Panc1 (cell line): ENCODE measurements at regions not wholly inside any gene's neighbourhood (a gene's known extent, or its start where the extent isn't known, plus 50 kb on each side); places are given as distances from the start of the nearest gene placed in this dataset.

ENCODE experiments used
- ATAC-seq: fragments of 200-7000 bp; cut with Tn5 transposase; 2 replicates; pipeline ENCODE4 v1.9.1; 2020; ENCODE audit warnings: mild to moderate bottlenecking, moderate library complexity
- BruUV-seq: library from RNA; stranded (reverse); fragments of 400-500 nt; replicated peaks from 2 replicates; lab custom pipeline; 2021; lab: Mats Ljungman, UMichigan
- CTCF ChIA-PET: fragments of 300-600 bp; sonication (Branson Sonifier 250); formaldehyde crosslinking; loops from one replicate; lab custom pipeline; 2022; ENCODE audit warnings: antibody characterized with exemption; lab: Charles Lee
- POLR2A ChIA-PET: fragments of 300-600 bp; sonication (Branson Sonifier 250); formaldehyde crosslinking; loops from one replicate; lab custom pipeline; 2022; ENCODE audit warnings: antibody characterized with exemption; lab: Charles Lee
- DNase-seq: peaks from one replicate; pipeline ENCODE4 v3.0.0-alpha.2; 2010; ENCODE audit warnings: low read depth, low spot score
- H3K27ac ChIP-seq: 2 replicates; pipeline ENCODE4 v1.5.1; 2011; ENCODE audit warnings: mild to moderate bottlenecking, low read length, inconsistent platforms
- H3K27me3 ChIP-seq: fragments of 200-500 bp; sonication (Bioruptor generic); 2 replicates; pipeline ENCODE4 v1.6.0; 2014; ENCODE audit warnings: low read length, inconsistent platforms; ENCODE audit not compliant: control insufficient read depth, insufficient read depth
- H3K36me3 ChIP-seq: fragments of 200-500 bp; sonication (Bioruptor generic); 2 replicates; pipeline ENCODE4 v1.5.1; 2014; ENCODE audit warnings: inconsistent platforms, mild to moderate bottlenecking, low read length, moderate library complexity; ENCODE audit not compliant: control insufficient read depth, insufficient read depth
- H3K4me1 ChIP-seq: 2 replicates; pipeline ENCODE4 v1.5.1; 2011; ENCODE audit warnings: inconsistent platforms, mild to moderate bottlenecking, low read length, moderate library complexity; ENCODE audit not compliant: control insufficient read depth, insufficient read depth
- H3K4me3 ChIP-seq, 2 experiments: 2 replicates each; pipeline ENCODE4 v1.5.1; 2011 to 2012; ENCODE audit warnings: low read depth in 2 of 2, low read length in 2 of 2, mild to moderate bottlenecking in 2 of 2, inconsistent platforms in 1 of 2, moderate library complexity in 1 of 2
- H3K9me3 ChIP-seq: fragments of 200-500 bp; sonication (Bioruptor generic); 2 replicates; pipeline ENCODE4 v1.5.1; 2014; ENCODE audit warnings: low read depth, mild to moderate bottlenecking, inconsistent platforms, low read length, moderate library complexity; ENCODE audit not compliant: control insufficient read depth, insufficient read depth
- POLR2AphosphoS5 ChIP-seq: IDR thresholded peaks from 2 replicates; pipeline ENCODE4 v1.6.1; 2012; ENCODE audit warnings: mild to moderate bottlenecking, low read depth, low read length, moderate library complexity
- SIN3A ChIP-seq: IDR thresholded peaks from 2 replicates; pipeline ENCODE4 v1.6.1; 2012; ENCODE audit warnings: low read depth, mild to moderate bottlenecking, low read length, moderate library complexity, borderline replicate concordance; ENCODE audit not compliant: insufficient read depth
- TCF7L2 ChIP-seq: IDR thresholded peaks from 2 replicates; pipeline ENCODE4 v1.6.1; 2011; ENCODE audit warnings: mild to moderate bottlenecking, low read depth, low read length, inconsistent platforms
- in situ Hi-C: cut with HindIII; loops from 2 replicates; pipeline ENCODE4 v1.10.0; 2016; ENCODE audit warnings: low sequenced_read_pairs, low pct_unique_long_range_greater_than_20kb
- intact Hi-C: fragments of 100-400 bp; cut with micrococcal nuclease; formaldehyde crosslinking; loops from one replicate; pipeline ENCODE4 v1.10.0; 2022; ENCODE audit not compliant: unreplicated experiment
- TF ChIP-seq, protein P1 (sequence below), 2 experiments: IDR thresholded peaks; 2 replicates each; pipeline ENCODE4 v1.6.1; 2011 to 2012; ENCODE audit warnings: low read depth in 2 of 2, control low read depth in 1 of 2, low read length in 1 of 2, mild to moderate bottlenecking in 1 of 2, moderate library complexity in 1 of 2; ENCODE audit not compliant: insufficient read depth in 1 of 2
- TF ChIP-seq, protein P2 (sequence below): fragments of 450-650 bp; IDR thresholded peaks from 2 replicates; pipeline ENCODE4 v1.5.1; 2017; ENCODE audit warnings: mild to moderate bottlenecking

DNA sequence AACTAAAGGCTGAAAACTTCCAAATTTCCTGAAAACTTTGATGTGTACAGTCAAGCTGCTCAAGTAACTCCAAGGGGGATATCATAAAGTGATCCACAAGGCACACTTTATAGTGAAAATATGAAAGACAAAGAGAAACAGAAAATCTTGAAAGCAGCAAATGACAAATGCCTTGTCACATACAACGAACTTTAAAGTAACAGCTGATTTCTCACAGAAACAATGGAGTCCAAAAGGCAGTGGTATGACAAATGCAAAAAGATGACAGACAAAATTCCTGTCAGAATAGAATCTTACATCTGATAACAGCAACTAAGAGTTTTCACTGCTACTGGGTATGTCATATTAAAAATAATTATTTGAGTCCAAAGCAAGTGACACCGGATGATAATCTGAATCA, 1602.3 kb upstream of the PRR20A start:
- Histone ChIP-seq H3K4me3 (no peak overlapping the region), H3K36me3 (no peaks in the 10 kb centered on the region), H3K27me3 (no peaks in the 10 kb centered on the region), H3K4me1 (no peaks in the 10 kb centered on the region), H3K27ac (no peak overlapping the region), H3K9me3 (no peaks in the 10 kb centered on the region)
- BruUV-seq, result no TSS peak
- no peak for ATAC-seq
- ChIA-PET POLR2A (no interaction called here), CTCF (no interaction called here)
- intact Hi-C loops (no loop called here), in situ Hi-C loops (no loop called here)
- TF ChIP-seq TCF7L2 (no peak), SIN3A (no peak), POLR2AphosphoS5 (no peak)
- TF ChIP-seq, protein P1, sequence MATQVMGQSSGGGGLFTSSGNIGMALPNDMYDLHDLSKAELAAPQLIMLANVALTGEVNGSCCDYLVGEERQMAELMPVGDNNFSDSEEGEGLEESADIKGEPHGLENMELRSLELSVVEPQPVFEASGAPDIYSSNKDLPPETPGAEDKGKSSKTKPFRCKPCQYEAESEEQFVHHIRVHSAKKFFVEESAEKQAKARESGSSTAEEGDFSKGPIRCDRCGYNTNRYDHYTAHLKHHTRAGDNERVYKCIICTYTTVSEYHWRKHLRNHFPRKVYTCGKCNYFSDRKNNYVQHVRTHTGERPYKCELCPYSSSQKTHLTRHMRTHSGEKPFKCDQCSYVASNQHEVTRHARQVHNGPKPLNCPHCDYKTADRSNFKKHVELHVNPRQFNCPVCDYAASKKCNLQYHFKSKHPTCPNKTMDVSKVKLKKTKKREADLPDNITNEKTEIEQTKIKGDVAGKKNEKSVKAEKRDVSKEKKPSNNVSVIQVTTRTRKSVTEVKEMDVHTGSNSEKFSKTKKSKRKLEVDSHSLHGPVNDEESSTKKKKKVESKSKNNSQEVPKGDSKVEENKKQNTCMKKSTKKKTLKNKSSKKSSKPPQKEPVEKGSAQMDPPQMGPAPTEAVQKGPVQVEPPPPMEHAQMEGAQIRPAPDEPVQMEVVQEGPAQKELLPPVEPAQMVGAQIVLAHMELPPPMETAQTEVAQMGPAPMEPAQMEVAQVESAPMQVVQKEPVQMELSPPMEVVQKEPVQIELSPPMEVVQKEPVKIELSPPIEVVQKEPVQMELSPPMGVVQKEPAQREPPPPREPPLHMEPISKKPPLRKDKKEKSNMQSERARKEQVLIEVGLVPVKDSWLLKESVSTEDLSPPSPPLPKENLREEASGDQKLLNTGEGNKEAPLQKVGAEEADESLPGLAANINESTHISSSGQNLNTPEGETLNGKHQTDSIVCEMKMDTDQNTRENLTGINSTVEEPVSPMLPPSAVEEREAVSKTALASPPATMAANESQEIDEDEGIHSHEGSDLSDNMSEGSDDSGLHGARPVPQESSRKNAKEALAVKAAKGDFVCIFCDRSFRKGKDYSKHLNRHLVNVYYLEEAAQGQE (IDR thresholded peaks at IDR 0.05; ENCODE audit: insufficient read depth in 1 of 2, low read depth in 2 of 2, low read length in 1 of 2), result no peak
- TF ChIP-seq, protein P2, sequence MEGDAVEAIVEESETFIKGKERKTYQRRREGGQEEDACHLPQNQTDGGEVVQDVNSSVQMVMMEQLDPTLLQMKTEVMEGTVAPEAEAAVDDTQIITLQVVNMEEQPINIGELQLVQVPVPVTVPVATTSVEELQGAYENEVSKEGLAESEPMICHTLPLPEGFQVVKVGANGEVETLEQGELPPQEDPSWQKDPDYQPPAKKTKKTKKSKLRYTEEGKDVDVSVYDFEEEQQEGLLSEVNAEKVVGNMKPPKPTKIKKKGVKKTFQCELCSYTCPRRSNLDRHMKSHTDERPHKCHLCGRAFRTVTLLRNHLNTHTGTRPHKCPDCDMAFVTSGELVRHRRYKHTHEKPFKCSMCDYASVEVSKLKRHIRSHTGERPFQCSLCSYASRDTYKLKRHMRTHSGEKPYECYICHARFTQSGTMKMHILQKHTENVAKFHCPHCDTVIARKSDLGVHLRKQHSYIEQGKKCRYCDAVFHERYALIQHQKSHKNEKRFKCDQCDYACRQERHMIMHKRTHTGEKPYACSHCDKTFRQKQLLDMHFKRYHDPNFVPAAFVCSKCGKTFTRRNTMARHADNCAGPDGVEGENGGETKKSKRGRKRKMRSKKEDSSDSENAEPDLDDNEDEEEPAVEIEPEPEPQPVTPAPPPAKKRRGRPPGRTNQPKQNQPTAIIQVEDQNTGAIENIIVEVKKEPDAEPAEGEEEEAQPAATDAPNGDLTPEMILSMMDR, result no peak
- no peak for DNase-seq

DNA sequence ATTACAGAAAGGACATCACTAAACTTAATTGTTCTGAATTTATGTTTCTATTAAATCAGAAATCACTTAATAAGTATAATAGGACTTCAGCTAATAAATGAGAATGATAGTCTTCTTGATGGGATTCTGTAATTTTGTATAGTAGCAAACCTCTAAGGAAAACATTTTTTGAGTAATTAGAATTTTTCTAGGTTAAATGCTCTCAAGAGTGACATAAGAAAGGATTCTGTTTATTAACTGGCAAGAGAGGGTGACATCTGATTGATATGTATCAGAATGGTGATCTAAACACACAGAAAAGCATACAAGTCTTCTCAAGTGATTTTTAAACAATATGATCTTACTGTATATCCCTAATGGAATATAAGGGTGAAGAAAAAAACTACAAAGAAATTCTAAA, 1597.7 kb upstream of the PRR20A start:
- H3K27ac ChIP-seq, result no peak overlapping the region
- H3K4me1 ChIP-seq, result no peaks in the 10 kb centered on the region
- intact Hi-C loops, result no loop called here
- in situ Hi-C loops, result no loop called here
- H3K4me3 ChIP-seq, result no peak overlapping the region
- no peaks in the 10 kb centered on the region for H3K9me3 ChIP-seq
- no peak for ATAC-seq
- H3K36me3 ChIP-seq, result no peaks in the 10 kb centered on the region
- DNase-seq, result no peak
- TF ChIP-seq SIN3A, result no peak
- TF ChIP-seq, protein P2, result no peak
- TF ChIP-seq TCF7L2, result no peak
- no peak for TF ChIP-seq POLR2AphosphoS5
- TF ChIP-seq, protein P1 (IDR thresholded peaks at IDR 0.05; ENCODE audit: insufficient read depth in 1 of 2, low read depth in 2 of 2, low read length in 1 of 2), result no peak
- BruUV-seq, result no TSS peak
- POLR2A ChIA-PET, result no interaction called here
- no peaks in the 10 kb centered on the region for H3K27me3 ChIP-seq
- CTCF ChIA-PET, result no interaction called here
